Skeletal muscle cell (primary cell): ENCODE measurements at regions not wholly inside any gene's neighbourhood (a gene's known extent, or its start where the extent isn't known, plus 50 kb on each side); places are given as distances from the start of the nearest gene placed in this dataset.
"Not testable (repeated sequence)": the region's sequence is repeated elsewhere in the genome, so short reads cannot be mapped to it uniquely, and the experiment has no call there.

ENCODE experiments used
- DNase-seq: peaks from one replicate; pipeline ENCODE4 v3.0.0-alpha.2; 2010; ENCODE audit warnings: low read depth
- H3K4me3 ChIP-seq: 2 replicates; pipeline ENCODE4 v1.5.1; 2011; ENCODE audit warnings: low read depth, mild to moderate bottlenecking, control low read depth, low read length, moderate library complexity

- H3K4me3 ChIP-seq, result no peak overlapping the region
- no peak for DNase-seq
These were observed 52.2 kb upstream of the ABCA1 start for GRCh38 chr9:104980039-104980654.

GRCh38 chr9:104981543-104982129 lies 53.7 kb upstream of the ABCA1 start:
- no peak overlapping the region for H3K4me3 ChIP-seq
- no peak for DNase-seq

GRCh38 chr9:104982543-104982942 lies 54.6 kb upstream of the ABCA1 start:
- H3K4me3 ChIP-seq, result no peak overlapping the region
- no peak for DNase-seq

GRCh38 chr9:104983491-104983890 lies 55.5 kb upstream of the ABCA1 start:
- DNase-seq, result no peak
- no peak overlapping the region for H3K4me3 ChIP-seq

- DNase-seq, result no peak
- H3K4me3 ChIP-seq, result no peak overlapping the region
These were observed 56.2 kb upstream of the ABCA1 start for GRCh38 chr9:104984121-104984520.

DNA sequence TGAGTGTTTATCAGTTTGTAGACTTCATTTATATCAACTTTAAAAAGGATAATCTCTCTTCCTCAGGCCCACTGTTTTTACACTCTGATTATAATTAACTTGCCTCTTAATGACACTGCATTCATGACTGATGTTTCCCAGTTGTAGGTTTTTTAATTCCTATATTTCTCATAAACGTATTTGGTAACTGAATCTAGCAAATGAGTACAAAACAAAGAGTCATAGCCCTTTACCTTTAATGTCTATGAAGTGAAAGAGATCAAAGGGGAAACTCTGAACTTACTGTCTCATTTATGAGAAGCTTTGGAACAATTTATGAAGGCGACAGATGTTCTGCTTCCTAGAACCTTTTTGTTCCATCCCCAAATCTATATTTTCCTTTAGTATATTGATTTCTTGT lies 56.6 kb upstream of the ABCA1 start:
- no peak overlapping the region for H3K4me3 ChIP-seq
- DNase-seq, result no peak

DNA sequence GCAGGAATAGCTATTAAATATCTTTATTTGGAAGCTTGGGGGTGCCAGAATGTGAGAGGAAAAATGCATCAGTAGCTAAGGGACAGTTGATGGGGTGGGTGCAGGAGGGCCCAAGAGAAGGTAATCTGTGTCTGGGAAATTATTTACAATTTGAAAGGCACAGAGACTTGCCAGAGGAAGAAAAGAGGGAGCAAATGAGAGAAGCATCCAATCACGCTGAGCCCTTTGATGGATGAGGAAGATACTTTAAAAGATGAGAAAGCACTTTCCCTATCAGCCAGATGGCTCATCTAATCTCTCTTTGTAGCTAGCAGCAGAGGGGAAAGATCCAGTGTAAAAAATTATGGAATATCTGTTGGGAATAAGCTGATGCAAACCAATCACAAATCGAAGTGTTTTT lies 57.0 kb upstream of the ABCA1 start:
- no peak for DNase-seq
- no peak overlapping the region for H3K4me3 ChIP-seq

DNA sequence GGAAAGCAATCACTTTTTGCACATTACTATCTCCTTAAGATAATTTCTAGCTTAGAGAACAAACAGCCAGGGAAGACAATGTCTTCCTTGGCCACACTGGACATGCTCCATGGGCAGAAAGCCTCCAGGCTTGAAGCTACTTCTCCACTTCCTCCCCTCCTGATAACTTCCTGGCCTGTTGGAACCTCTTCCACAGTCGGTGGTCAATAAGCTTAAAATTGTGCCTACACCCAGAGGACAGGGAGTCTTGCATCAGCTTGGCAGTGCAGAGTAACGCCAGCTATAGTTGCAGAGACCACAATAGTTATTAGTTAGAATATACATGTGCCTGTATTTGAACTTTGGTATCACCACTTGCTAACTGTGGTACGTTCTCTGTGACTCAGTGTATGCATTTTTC lies 58.1 kb upstream of the ABCA1 start:
- H3K4me3 ChIP-seq, result no peak overlapping the region
- DNase-seq, result no peak

DNA sequence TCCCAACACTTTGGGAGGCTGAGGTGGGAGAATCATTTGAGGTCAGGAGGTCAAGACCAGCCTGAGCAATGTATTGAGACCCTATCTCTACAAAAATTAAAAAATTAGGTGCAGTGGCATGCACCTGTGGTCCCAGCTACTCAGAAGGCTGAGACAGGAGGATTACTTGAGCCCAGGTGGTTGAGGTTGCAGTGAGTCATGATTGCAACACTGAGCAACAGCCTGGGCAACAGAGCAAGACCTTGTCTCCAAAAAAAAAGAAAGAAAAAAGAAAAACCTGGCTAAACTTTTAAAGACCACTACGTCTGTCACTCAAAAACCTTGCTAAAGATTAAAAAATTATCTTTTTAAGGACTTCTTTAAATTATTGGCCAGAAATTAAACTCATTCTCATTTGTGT lies 59.8 kb upstream of the ABCA1 start:
- no peak for DNase-seq

GRCh38 chr9:104988539-104988938 lies 60.6 kb upstream of the ABCA1 start:
- no peak overlapping the region for H3K4me3 ChIP-seq
- DNase-seq, result no peak

More for the DNA sequence above, 59.8 kb upstream of the ABCA1 start:
- no peak overlapping the region for H3K4me3 ChIP-seq

DNA sequence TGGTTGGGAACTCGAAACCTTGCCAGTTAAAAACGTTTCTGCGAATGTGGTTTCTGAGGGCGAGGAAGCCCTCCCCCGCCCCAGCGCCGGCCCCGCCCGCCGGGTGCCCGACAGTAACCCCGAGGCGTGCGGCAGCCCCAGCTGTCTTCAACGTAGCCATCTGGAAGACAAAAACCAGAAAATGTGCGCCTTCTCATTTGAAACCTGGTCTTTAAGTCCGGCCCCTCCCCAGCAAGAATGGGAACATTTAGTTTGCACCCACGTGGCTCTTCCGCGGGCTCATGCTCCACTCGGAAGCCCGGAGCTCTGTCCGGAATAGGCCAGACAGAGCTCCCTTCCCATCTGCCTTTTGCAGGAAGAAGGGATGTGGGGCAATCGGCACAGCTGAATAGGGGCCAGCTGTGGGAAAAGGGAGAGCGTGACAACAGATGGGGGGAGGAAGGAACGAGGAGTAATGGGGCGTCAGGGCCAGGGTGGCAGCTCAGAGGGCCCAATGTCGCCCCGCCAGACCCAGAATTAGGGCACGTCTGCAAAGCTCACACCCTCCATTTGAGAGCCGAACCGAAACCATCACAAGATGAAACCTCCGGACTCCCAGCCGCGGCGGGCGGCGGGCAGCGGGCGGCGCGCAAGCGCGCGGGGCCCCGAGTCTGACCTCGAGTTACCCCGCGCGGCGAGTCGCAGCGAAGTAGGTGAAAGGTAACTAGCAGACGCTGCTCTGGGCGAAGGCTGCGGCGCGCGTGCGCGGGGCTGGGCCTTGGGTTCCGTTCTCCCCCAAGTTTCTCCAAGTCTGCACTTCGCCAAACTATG lies 63.4 kb upstream of the ABCA1 start:
- DNase-seq, result peak; percentile 86

GRCh38 chr9:104992659-104993058 lies 64.7 kb upstream of the ABCA1 start:
- DNase-seq, result peak; percentile 39
- H3K4me3 ChIP-seq, result no peak overlapping the region

More for the DNA sequence above, 63.4 kb upstream of the ABCA1 start:
- H3K4me3 ChIP-seq, result peak overlapping the region; percentile 53

GRCh38 chr9:104993291-104993963 lies 65.5 kb upstream of the ABCA1 start:
- DNase-seq, result peak; percentile 48
- H3K4me3 ChIP-seq, result no peak overlapping the region

GRCh38 chr9:104997536-104997935 lies 69.6 kb upstream of the ABCA1 start:
- no peak for DNase-seq
- H3K4me3 ChIP-seq, result no peak overlapping the region

- DNase-seq, result no peak
- no peak overlapping the region for H3K4me3 ChIP-seq
These were observed 71.2 kb upstream of the ABCA1 start for GRCh38 chr9:104999136-104999535.

GRCh38 chr9:105000529-105000928 lies 72.6 kb upstream of the ABCA1 start:
- not testable (repeated sequence) for H3K4me3 ChIP-seq, DNase-seq

GRCh38 chr9:105004466-105005090 lies 76.6 kb upstream of the ABCA1 start:
- H3K4me3 ChIP-seq, result no peak overlapping the region
- no peak for DNase-seq

- no peak overlapping the region for H3K4me3 ChIP-seq
- DNase-seq, result no peak
These were observed 77.2 kb upstream of the ABCA1 start for GRCh38 chr9:105005186-105005585.

- DNase-seq, result no peak
- no peak overlapping the region for H3K4me3 ChIP-seq
These were observed 78.6 kb upstream of the ABCA1 start for GRCh38 chr9:105006514-105006913.

DNA sequence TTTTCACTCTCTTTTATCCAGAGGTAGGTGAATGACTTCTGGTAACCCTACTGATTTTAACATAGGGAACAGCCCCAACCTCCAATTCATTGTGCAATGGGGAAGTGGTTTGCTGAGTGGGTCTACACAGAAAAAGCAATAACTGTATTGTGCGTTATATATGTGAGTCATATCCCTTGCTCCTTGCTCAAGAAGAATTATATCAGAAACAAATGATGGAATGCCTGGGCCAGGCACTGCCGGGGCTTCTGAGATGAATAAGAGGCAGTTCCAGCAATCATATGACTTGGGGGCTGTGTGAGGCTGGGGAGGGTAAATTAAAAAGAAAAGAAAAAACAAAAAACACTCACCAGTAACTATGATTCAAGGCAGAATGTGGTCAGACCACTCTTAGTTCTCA lies 79.2 kb upstream of the ABCA1 start:
- H3K4me3 ChIP-seq, result no peak overlapping the region
- DNase-seq, result peak; percentile 89
